ENCODE measurements at regions not wholly inside any gene's neighbourhood (a gene's known extent, or its start where the extent isn't known, plus 50 kb on each side); places are given as distances from the start of the nearest gene placed in this dataset.

DNA sequence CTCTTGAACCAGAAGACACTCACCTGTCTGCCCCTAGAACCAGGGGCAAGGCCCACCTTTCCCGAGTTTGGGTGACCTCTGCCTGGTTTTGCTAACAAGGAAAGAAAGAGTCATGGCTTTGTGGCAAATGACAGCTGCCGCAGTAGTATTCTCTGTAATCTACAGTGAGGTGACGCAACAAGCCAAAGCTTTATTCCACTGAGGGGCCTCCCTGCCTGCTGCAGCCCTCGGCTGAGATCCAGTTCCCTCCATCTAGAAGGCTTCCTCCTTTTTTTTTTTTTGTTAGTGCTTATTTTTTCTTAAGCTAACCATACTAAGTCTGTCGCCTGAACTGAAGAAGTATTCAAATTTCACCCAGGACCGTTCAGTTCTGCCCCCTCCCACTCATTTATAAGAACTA lies 142.3 kb upstream of the TMCC3 start:
- CTCF ChIA-PET = no interaction called here
- TF ChIP-seq EZH2phosphoT487 (IDR thresholded peaks at IDR 0.05; ENCODE audit: borderline replicate concordance, low read depth) (no peak), JUND (IDR thresholded peaks at IDR 0.05) (no peak), MEF2A (IDR thresholded peaks at IDR 0.05; ENCODE audit: borderline replicate concordance, low read depth) (no peak), NFIC (IDR thresholded peaks at IDR 0.05; ENCODE audit: borderline replicate concordance) (no peak), SMC3 (IDR thresholded peaks at IDR 0.05; ENCODE audit: low read depth, low read length) (no peak), EP300 (IDR thresholded peaks at IDR 0.05; ENCODE audit: borderline replicate concordance in 1 of 2, low read depth in 1 of 2, low read length in 1 of 2) (no peak), GATA2 (CRISPR knock-in tag; IDR thresholded peaks at IDR 0.05) (no peak), SIN3A (IDR thresholded peaks at IDR 0.05; ENCODE audit: borderline replicate concordance, low read depth, low read length) (no peak), TAF1 (IDR thresholded peaks at IDR 0.05; ENCODE audit: borderline replicate concordance, low read depth, low read length) (no peak), TEAD4 (IDR thresholded peaks at IDR 0.05; ENCODE audit: borderline replicate concordance, insufficient read depth) (no peak), FOSL2 (IDR thresholded peaks at IDR 0.05; ENCODE audit: borderline replicate concordance, low read depth) (no peak), FOXM1 (IDR thresholded peaks at IDR 0.05; ENCODE audit: low read depth) (no peak), RCOR1 (IDR thresholded peaks at IDR 0.05; ENCODE audit: low read length) (no peak), RFX5 (IDR thresholded peaks at IDR 0.05; ENCODE audit: low read length) (no peak), ELF1 (IDR thresholded peaks at IDR 0.05) (no peak)
- TF ChIP-seq, protein P1, sequence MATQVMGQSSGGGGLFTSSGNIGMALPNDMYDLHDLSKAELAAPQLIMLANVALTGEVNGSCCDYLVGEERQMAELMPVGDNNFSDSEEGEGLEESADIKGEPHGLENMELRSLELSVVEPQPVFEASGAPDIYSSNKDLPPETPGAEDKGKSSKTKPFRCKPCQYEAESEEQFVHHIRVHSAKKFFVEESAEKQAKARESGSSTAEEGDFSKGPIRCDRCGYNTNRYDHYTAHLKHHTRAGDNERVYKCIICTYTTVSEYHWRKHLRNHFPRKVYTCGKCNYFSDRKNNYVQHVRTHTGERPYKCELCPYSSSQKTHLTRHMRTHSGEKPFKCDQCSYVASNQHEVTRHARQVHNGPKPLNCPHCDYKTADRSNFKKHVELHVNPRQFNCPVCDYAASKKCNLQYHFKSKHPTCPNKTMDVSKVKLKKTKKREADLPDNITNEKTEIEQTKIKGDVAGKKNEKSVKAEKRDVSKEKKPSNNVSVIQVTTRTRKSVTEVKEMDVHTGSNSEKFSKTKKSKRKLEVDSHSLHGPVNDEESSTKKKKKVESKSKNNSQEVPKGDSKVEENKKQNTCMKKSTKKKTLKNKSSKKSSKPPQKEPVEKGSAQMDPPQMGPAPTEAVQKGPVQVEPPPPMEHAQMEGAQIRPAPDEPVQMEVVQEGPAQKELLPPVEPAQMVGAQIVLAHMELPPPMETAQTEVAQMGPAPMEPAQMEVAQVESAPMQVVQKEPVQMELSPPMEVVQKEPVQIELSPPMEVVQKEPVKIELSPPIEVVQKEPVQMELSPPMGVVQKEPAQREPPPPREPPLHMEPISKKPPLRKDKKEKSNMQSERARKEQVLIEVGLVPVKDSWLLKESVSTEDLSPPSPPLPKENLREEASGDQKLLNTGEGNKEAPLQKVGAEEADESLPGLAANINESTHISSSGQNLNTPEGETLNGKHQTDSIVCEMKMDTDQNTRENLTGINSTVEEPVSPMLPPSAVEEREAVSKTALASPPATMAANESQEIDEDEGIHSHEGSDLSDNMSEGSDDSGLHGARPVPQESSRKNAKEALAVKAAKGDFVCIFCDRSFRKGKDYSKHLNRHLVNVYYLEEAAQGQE (IDR thresholded peaks at IDR 0.05; ENCODE audit: low read depth, low read length) = no peak
- TF ChIP-seq, protein P2, sequence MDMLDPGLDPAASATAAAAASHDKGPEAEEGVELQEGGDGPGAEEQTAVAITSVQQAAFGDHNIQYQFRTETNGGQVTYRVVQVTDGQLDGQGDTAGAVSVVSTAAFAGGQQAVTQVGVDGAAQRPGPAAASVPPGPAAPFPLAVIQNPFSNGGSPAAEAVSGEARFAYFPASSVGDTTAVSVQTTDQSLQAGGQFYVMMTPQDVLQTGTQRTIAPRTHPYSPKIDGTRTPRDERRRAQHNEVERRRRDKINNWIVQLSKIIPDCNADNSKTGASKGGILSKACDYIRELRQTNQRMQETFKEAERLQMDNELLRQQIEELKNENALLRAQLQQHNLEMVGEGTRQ (IDR thresholded peaks at IDR 0.05; ENCODE audit: borderline replicate concordance, low read depth, low read length) = no peak
- TF ChIP-seq, protein P3, sequence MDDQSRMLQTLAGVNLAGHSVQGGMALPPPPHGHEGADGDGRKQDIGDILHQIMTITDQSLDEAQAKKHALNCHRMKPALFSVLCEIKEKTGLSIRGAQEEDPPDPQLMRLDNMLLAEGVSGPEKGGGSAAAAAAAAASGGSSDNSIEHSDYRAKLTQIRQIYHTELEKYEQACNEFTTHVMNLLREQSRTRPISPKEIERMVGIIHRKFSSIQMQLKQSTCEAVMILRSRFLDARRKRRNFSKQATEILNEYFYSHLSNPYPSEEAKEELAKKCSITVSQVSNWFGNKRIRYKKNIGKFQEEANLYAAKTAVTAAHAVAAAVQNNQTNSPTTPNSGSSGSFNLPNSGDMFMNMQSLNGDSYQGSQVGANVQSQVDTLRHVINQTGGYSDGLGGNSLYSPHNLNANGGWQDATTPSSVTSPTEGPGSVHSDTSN (IDR thresholded peaks at IDR 0.05) = no peak
- TF ChIP-seq, protein P4, sequence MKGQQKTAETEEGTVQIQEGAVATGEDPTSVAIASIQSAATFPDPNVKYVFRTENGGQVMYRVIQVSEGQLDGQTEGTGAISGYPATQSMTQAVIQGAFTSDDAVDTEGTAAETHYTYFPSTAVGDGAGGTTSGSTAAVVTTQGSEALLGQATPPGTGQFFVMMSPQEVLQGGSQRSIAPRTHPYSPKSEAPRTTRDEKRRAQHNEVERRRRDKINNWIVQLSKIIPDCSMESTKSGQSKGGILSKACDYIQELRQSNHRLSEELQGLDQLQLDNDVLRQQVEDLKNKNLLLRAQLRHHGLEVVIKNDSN (IDR thresholded peaks at IDR 0.05; ENCODE audit: borderline replicate concordance, low read depth) = no peak
- no peak for DNase-seq
- Histone ChIP-seq H3K27ac (ENCODE audit: low read depth in 2 of 2, low read length in 1 of 2) (no peak overlapping the region), H3K27me3 (ENCODE audit: insufficient read depth) (no peaks in the 10 kb centered on the region), H3K4me3 (ENCODE audit: low read depth in 2 of 2, low read length in 1 of 2) (no peak overlapping the region), H3K79me2 (ENCODE audit: insufficient read depth) (no peaks in the 10 kb centered on the region), H3K9ac (no peak overlapping the region), H3K4me1 (ENCODE audit: control insufficient read depth in 1 of 2, insufficient read depth in 2 of 2, low read depth in 1 of 2, low read length in 1 of 2) (peaks cover 0 to 12% of the 10 kb centered on the region in 2 experiments; a peak in 2 of 4 replicates), H3K4me2 (no peak overlapping the region), H3K36me3 (replicated peaks in 1 of 2; ENCODE audit: control insufficient read depth in 1 of 2, insufficient read depth in 2 of 2, low read length in 1 of 2) (no peaks in the 10 kb centered on the region), H3F3A (replicated peaks; ENCODE audit: insufficient read depth) (no peaks in the 10 kb centered on the region), H2AFZ (ENCODE audit: low read depth) (no peak overlapping the region), H3K9me3 (no peaks in the 10 kb centered on the region), H3K9me2 (no peaks in the 10 kb centered on the region), H4K20me1 (ENCODE audit: insufficient read depth) (no peaks in the 10 kb centered on the region)
- WGBS (ENCODE audit: low lambda C conversion rate) = 70% methylated on average over 6 of the region's 6 CpGs
- POLR2A ChIA-PET = no interaction called here

Data from SK-N-SH (cell line).